ENCODE measurements at regions not wholly inside any gene's neighbourhood (a gene's known extent, or its start where the extent isn't known, plus 50 kb on each side); places are given as distances from the start of the nearest gene placed in this dataset.

DNA sequence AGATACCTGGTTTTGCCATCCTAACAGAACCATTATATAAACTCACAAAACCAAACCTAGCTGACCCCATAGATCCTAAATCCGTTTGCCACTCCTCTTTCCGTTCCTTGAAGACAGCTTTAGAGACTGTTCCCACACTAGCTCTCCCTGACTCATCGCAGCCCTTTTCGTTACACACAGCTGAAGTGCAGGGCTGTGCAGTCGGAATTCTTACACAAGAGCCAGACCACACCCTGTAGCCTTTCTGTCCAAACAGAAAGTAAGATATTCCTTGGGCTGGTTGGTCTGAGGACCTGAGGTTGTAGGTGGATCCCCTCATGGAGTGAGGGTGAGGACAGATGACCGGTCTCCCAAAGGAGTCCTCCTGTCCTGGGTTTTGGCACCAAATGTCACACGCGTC, 56.7 kb upstream of the NAA35 start:
- no peak for TF ChIP-seq CTCF (conservative IDR thresholded peaks at IDR 0.05; ENCODE audit: low read length)
- no peak for TF ChIP-seq EZH2phosphoT487 (IDR thresholded peaks at IDR 0.05; ENCODE audit: borderline replicate concordance, low read depth, low read length)
- CTCF ChIA-PET (ENCODE audit: unreplicated experiment) = no interaction called here
- BruUV-seq (replicated peaks) = no TSS peak
- H3K9me2 ChIP-seq (ENCODE audit: insufficient read depth, low read length) = no peaks in the 10 kb centered on the region
- H3K36me3 ChIP-seq (ENCODE audit: insufficient read depth, low read length) = no peaks in the 10 kb centered on the region
- H2AFZ ChIP-seq (ENCODE audit: low read length) = no peak overlapping the region
- DNase-seq (ENCODE audit: low spot score) = no peak
- H3K4me1 ChIP-seq (ENCODE audit: insufficient read depth, low read length, poor library complexity, severe bottlenecking) = no peaks in the 10 kb centered on the region
- no peak overlapping the region for H3K4me3 ChIP-seq (ENCODE audit: low read depth, low read length, poor library complexity, severe bottlenecking)
- H3K79me2 ChIP-seq (ENCODE audit: insufficient read depth, low read depth, low read length) = no peaks in the 10 kb centered on the region
- no peaks in the 10 kb centered on the region for H3K9me3 ChIP-seq (ENCODE audit: low read length)
- POLR2A ChIA-PET = no interaction called here
- no peaks in the 10 kb centered on the region for H4K20me1 ChIP-seq (ENCODE audit: insufficient read depth, low read length)
- H3K4me2 ChIP-seq (ENCODE audit: low read length) = no peak overlapping the region
- intact Hi-C loops (cut with micrococcal nuclease; ENCODE audit: unreplicated experiment) = no loop called here
- no peak overlapping the region for H3K27ac ChIP-seq (ENCODE audit: low read depth, low read length, poor library complexity, severe bottlenecking)

DNA sequence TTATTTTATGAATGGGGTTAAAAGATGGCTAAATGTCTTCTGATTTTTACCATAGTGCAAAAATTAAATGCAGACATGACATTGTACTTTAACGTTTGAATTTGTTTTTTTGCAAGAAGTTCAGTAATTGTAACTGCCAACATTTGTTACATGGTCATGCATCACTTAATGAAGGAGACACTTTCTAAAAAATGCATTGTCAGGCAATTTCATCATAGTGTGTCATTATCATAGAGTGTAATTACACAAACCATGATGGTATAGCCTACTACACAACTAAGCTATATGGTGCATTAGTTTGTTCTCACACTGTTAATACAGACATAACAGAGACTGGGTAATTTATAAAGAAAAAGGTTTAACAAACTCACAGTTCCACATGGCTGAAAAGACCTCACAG, 50.0 kb upstream of the NAA35 start:
- intact Hi-C loops (cut with micrococcal nuclease; ENCODE audit: unreplicated experiment) = no loop called here
- no TSS peak for BruUV-seq (replicated peaks)
- no peak overlapping the region for H3K27ac ChIP-seq (ENCODE audit: low read depth, low read length, poor library complexity, severe bottlenecking)

More for the DNA sequence above, 50.0 kb upstream of the NAA35 start:
- TF ChIP-seq EZH2phosphoT487 (IDR thresholded peaks at IDR 0.05; ENCODE audit: borderline replicate concordance, low read depth, low read length) (no peak), CTCF (conservative IDR thresholded peaks at IDR 0.05; ENCODE audit: low read length) (no peak)
- POLR2A ChIA-PET = no interaction called here
- Histone ChIP-seq H3K4me1 (ENCODE audit: insufficient read depth, low read length, poor library complexity, severe bottlenecking) (no peaks in the 10 kb centered on the region), H3K4me2 (ENCODE audit: low read length) (no peak overlapping the region), H4K20me1 (ENCODE audit: insufficient read depth, low read length) (no peaks in the 10 kb centered on the region), H3K9me3 (ENCODE audit: low read length) (no peaks in the 10 kb centered on the region), H3K79me2 (ENCODE audit: insufficient read depth, low read depth, low read length) (no peaks in the 10 kb centered on the region), H3K36me3 (ENCODE audit: insufficient read depth, low read length) (no peaks in the 10 kb centered on the region), H3K4me3 (ENCODE audit: low read depth, low read length, poor library complexity, severe bottlenecking) (no peak overlapping the region), H3K9me2 (ENCODE audit: insufficient read depth, low read length) (no peaks in the 10 kb centered on the region), H2AFZ (ENCODE audit: low read length) (no peak overlapping the region)
- CTCF ChIA-PET (ENCODE audit: unreplicated experiment) = no interaction called here
- no peak for DNase-seq (ENCODE audit: low spot score)

Measured in OCI-LY7 (cell line).